ENCODE measurements at regions not wholly inside any gene's neighbourhood (a gene's known extent, or its start where the extent isn't known, plus 50 kb on each side); places are given as distances from the start of the nearest gene placed in this dataset.

DNA sequence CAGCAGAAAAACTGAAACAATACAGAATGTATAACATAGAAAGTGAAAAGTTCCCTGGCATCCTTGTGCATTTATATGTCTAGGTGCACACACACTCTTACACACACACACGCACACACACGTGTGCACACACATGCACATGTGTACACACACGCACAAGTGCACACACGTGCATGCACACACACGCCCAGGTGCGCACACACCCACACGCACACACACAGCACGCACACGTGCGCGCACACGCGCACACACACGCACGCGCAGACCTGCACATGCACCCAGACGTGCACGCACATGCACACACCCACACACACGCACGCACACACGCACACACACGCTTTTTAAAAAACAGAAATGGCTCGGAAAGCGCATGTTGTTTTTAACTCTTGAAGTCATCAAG, 86.5 kb downstream of the NUF2 start:
- TF ChIP-seq CTCF (IDR thresholded peaks at IDR 0.05) (no peak), POLR2A (IDR thresholded peaks at IDR 0.05) (no peak)
